H1 (cell line): ENCODE measurements at regions not wholly inside any gene's neighbourhood (a gene's known extent, or its start where the extent isn't known, plus 50 kb on each side); places are given as distances from the start of the nearest gene placed in this dataset.

Experiments
- CTCF ChIA-PET: fragments of 300-600 bp; sonication (Branson Sonifier 250); formaldehyde crosslinking; loops from one replicate; lab custom pipeline; 2021; ENCODE audit not compliant: partially characterized antibody; lab: Charles Lee
- POLR2A ChIA-PET: fragments of 300-600 bp; sonication (Branson Sonifier 250); formaldehyde crosslinking; loops from one replicate; lab custom pipeline; 2021; ENCODE audit warnings: inconsistent platforms; ENCODE audit not compliant: partially characterized antibody; lab: Charles Lee
- DNase-seq, 2 experiments: peaks; one replicate each; pipeline versions ENCODE4 v3.0.0 to v3.0.0-alpha.2; 2010 to 2022; ENCODE audit warnings: low spot score in 2 of 2, low read depth in 1 of 2, mixed read lengths in 1 of 2
- FAIRE-seq: peaks from 2 replicates; lab custom pipeline; 2011; peaks lifted over from hg19 to GRCh38; lab: Jason Lieb, UNC
- H2AFZ ChIP-seq: 2 replicates; pipeline ENCODE4 v1.8.1; 2012; ENCODE audit warnings: low read length, inconsistent platforms
- H2AK5ac ChIP-seq: 2 replicates; pipeline ENCODE4 v1.6.1; 2013; ENCODE audit warnings: low read depth, low read length
- H2BK120ac ChIP-seq: replicated peaks from 2 replicates; pipeline ENCODE3; 2013; ENCODE audit warnings: low read depth, low read length, inconsistent platforms
- H2BK12ac ChIP-seq: 2 replicates; pipeline ENCODE4 v1.6.1; 2013; ENCODE audit warnings: low read depth, low read length
- H2BK15ac ChIP-seq: 2 replicates; pipeline ENCODE4 v1.6.1; 2013; ENCODE audit warnings: low read length
- H2BK20ac ChIP-seq: 2 replicates; pipeline ENCODE4 v1.6.1; 2013; ENCODE audit warnings: low read length
- H2BK5ac ChIP-seq: 2 replicates; pipeline ENCODE4 v1.6.1; 2013; ENCODE audit warnings: low read depth, low read length
- H3K14ac ChIP-seq: 2 replicates; pipeline ENCODE4 v1.6.1; 2013; ENCODE audit warnings: inconsistent platforms; ENCODE audit not compliant: insufficient read length
- H3K18ac ChIP-seq: 2 replicates; pipeline ENCODE4 v1.6.1; 2013; ENCODE audit warnings: low read length; ENCODE audit errors: extremely low read depth
- H3K23ac ChIP-seq: 2 replicates; pipeline ENCODE4 v1.6.1; 2013; ENCODE audit warnings: inconsistent platforms; ENCODE audit not compliant: insufficient read length
- H3K23me2 ChIP-seq: 2 replicates; pipeline ENCODE4 v1.6.1; 2013; ENCODE audit warnings: low read depth, low read length
- H3K27ac ChIP-seq: 2 replicates; pipeline ENCODE4 v1.6.1; 2011; ENCODE audit warnings: low read depth, low read length, inconsistent platforms
- H3K27me3 ChIP-seq, 4 experiments: replicated peaks in 1 of 4; 1 replicate in 1 of 4; 2 replicates in 3 of 4; pipeline versions ENCODE4 v1.6.1 to v1.8.1; 2011 to 2013; ENCODE audit warnings: low read length in 3 of 4, mild to moderate bottlenecking in 3 of 4, inconsistent platforms in 2 of 4, mixed read lengths in 2 of 4, moderate library complexity in 1 of 4; ENCODE audit not compliant: control insufficient read depth in 3 of 4, insufficient read depth in 3 of 4; ENCODE audit errors: extremely low read depth in 1 of 4
- H3K36me3 ChIP-seq, 4 experiments: 2 replicates each; pipeline versions ENCODE4 v1.6.1 to v1.8.1; 2011 to 2013; ENCODE audit warnings: mild to moderate bottlenecking in 4 of 4, low read length in 3 of 4, moderate library complexity in 2 of 4, control low read depth in 1 of 4, inconsistent platforms in 1 of 4; ENCODE audit not compliant: insufficient read depth in 4 of 4, control insufficient read depth in 2 of 4
- H3K4ac ChIP-seq: replicated peaks from 2 replicates; pipeline ENCODE3; 2013; ENCODE audit warnings: low read length, low read depth, mixed read lengths, inconsistent platforms; ENCODE audit not compliant: insufficient read length
- H3K4me1 ChIP-seq, 4 experiments: replicated peaks in 1 of 4; 1 replicate in 1 of 4; 2 replicates in 3 of 4; pipeline versions ENCODE4 v1.6.1 to v1.8.1; 2011 to 2013; ENCODE audit warnings: low read length in 3 of 4, inconsistent platforms in 2 of 4, mixed read lengths in 1 of 4; ENCODE audit not compliant: insufficient read depth in 4 of 4, control insufficient read depth in 3 of 4
- H3K4me2 ChIP-seq, 2 experiments: 2 replicates each; pipeline versions ENCODE4 v1.6.1 to v1.8.1; 2011 to 2013; ENCODE audit warnings: low read depth in 2 of 2, low read length in 2 of 2, control low read depth in 1 of 2, inconsistent platforms in 1 of 2, mild to moderate bottlenecking in 1 of 2; ENCODE audit not compliant: insufficient read depth in 1 of 2
- H3K4me3 ChIP-seq, 4 experiments: fragments of 200-600, 300-600 bp in 1 of 4; sonication (generic), shearing (Covaris generic), sonication (Bioruptor Twin) in 1 of 4; 2 replicates each; pipeline versions ENCODE4 v1.5.1 to v1.8.1; 2011 to 2016; ENCODE audit warnings: low read length in 4 of 4, low read depth in 3 of 4, control low read depth in 2 of 4, inconsistent platforms in 2 of 4, mild to moderate bottlenecking in 2 of 4, mixed read lengths in 1 of 4, moderate library complexity in 1 of 4; ENCODE audit not compliant: insufficient read depth in 2 of 4; ENCODE audit errors: extremely low read depth in 1 of 4
- H3K56ac ChIP-seq: replicated peaks from 2 replicates; pipeline ENCODE3; 2013; ENCODE audit warnings: low read depth, mild to moderate bottlenecking, mixed read lengths, low read length, inconsistent platforms; ENCODE audit not compliant: insufficient read length
- H3K79me1 ChIP-seq: 2 replicates; pipeline ENCODE4 v1.6.1; 2013; ENCODE audit warnings: low read depth, low read length, control low read depth
- H3K79me2 ChIP-seq, 2 experiments: 2 replicates each; pipeline versions ENCODE4 v1.6.1 to v1.8.1; 2012 to 2013; ENCODE audit warnings: low read length in 2 of 2, mild to moderate bottlenecking in 2 of 2, inconsistent platforms in 1 of 2; ENCODE audit not compliant: insufficient read depth in 2 of 2, control insufficient read depth in 1 of 2
- H3K9ac ChIP-seq, 4 experiments: replicated peaks in 1 of 4; 1 replicate in 1 of 4; 2 replicates in 3 of 4; pipeline versions ENCODE4 v1.6.1 to v1.8.1; 2011 to 2013; ENCODE audit warnings: low read depth in 3 of 4, low read length in 3 of 4, control low read depth in 2 of 4, mild to moderate bottlenecking in 2 of 4, moderate library complexity in 2 of 4, inconsistent platforms in 1 of 4; ENCODE audit errors: extremely low read depth in 1 of 4
- H3K9me3 ChIP-seq, 2 experiments: 2 replicates each; pipeline versions ENCODE4 v1.6.1 to v1.8.1; 2012 to 2013; ENCODE audit warnings: mild to moderate bottlenecking in 2 of 2, moderate library complexity in 2 of 2, control low read depth in 1 of 2, inconsistent platforms in 1 of 2, low read depth in 1 of 2, low read length in 1 of 2, mixed read lengths in 1 of 2; ENCODE audit not compliant: insufficient read depth in 2 of 2
- H4K20me1 ChIP-seq, 2 experiments: replicated peaks in 1 of 2; 2 replicates each; pipeline versions ENCODE3 to v1.8.1; 2011 to 2013; ENCODE audit warnings: inconsistent platforms in 2 of 2, low read length in 2 of 2, mild to moderate bottlenecking in 1 of 2; ENCODE audit not compliant: insufficient read depth in 2 of 2, control insufficient read depth in 1 of 2
- H4K5ac ChIP-seq: 2 replicates; pipeline ENCODE4 v1.6.1; 2013; ENCODE audit warnings: low read length, low read depth, mixed read lengths, inconsistent platforms; ENCODE audit not compliant: insufficient read length
- H4K8ac ChIP-seq: 2 replicates; pipeline ENCODE4 v1.8.0; 2013; ENCODE audit warnings: mild to moderate bottlenecking, moderate library complexity, low read length, inconsistent platforms; ENCODE audit not compliant: insufficient read depth; ENCODE audit errors: extremely low read depth
- H4K91ac ChIP-seq: replicated peaks from 2 replicates; pipeline ENCODE3; 2013; ENCODE audit warnings: low read length, mixed read lengths, inconsistent platforms; ENCODE audit not compliant: insufficient read length
- CREB1 ChIP-seq: IDR thresholded peaks from 2 replicates; pipeline ENCODE4 v1.6.1; 2012; ENCODE audit warnings: inconsistent platforms
- CTBP2 ChIP-seq: IDR thresholded peaks from 2 replicates; pipeline ENCODE4 v1.7.0; 2011; ENCODE audit warnings: borderline replicate concordance, mild to moderate bottlenecking, moderate library complexity, mixed read lengths, low read length; ENCODE audit not compliant: insufficient read depth, insufficient read length
- EZH2 ChIP-seq: fragments of 200-600 bp; sonication (generic); IDR thresholded peaks from 2 replicates; pipeline ENCODE4 v1.7.1; 2012; ENCODE audit warnings: low read depth, mild to moderate bottlenecking, moderate library complexity, low read length, inconsistent platforms; ENCODE audit not compliant: severe bottlenecking
- FOSL1 ChIP-seq: IDR thresholded peaks from 2 replicates; pipeline ENCODE4 v1.6.1; 2011; ENCODE audit warnings: mild to moderate bottlenecking, low read depth, low read length, moderate library complexity; ENCODE audit not compliant: insufficient read depth
- GTF2F1 ChIP-seq: IDR thresholded peaks from 2 replicates; pipeline ENCODE4 v1.6.1; 2012; ENCODE audit warnings: low read depth, low read length, improper control_type of control experiment, borderline replicate concordance
- HDAC6 ChIP-seq: IDR thresholded peaks from one replicate; pipeline ENCODE4 v1.7.1; 2012; ENCODE audit warnings: low read depth, mild to moderate bottlenecking, inconsistent platforms, low read length, moderate library complexity
- KDM4A ChIP-seq: IDR thresholded peaks from one replicate; pipeline ENCODE4 v1.7.1; 2012; ENCODE audit warnings: low read depth, mild to moderate bottlenecking, moderate library complexity, low read length, inconsistent platforms; ENCODE audit not compliant: severe bottlenecking
- POLR2A ChIP-seq, 2 experiments: IDR thresholded peaks; 1 replicate in 1 of 2; 2 replicates in 1 of 2; pipeline ENCODE4 v1.6.1; 2011; ENCODE audit warnings: low read depth in 2 of 2, low read length in 2 of 2, mild to moderate bottlenecking in 2 of 2; ENCODE audit errors: control extremely low read depth in 1 of 2
- RNF2 ChIP-seq: fragments of 200-900, 300-1000 bp; sonication (generic); IDR thresholded peaks from 2 replicates; pipeline ENCODE4 v1.7.1; 2016; ENCODE audit warnings: borderline replicate concordance, low read depth, mild to moderate bottlenecking, antibody characterized with exemption, low read length; ENCODE audit not compliant: poor library complexity, severe bottlenecking; ENCODE audit errors: missing control alignments
- SP1 ChIP-seq: IDR thresholded peaks from 2 replicates; pipeline ENCODE4 v1.6.1; 2011; ENCODE audit warnings: low read depth, low read length
- TAF7 ChIP-seq: optimal IDR thresholded peaks from 2 replicates; pipeline ENCODE3; 2011; ENCODE audit warnings: low read depth, mild to moderate bottlenecking, inconsistent platforms, low read length, moderate library complexity, borderline replicate concordance
- TBP ChIP-seq: IDR thresholded peaks from 2 replicates; pipeline ENCODE4 v1.6.1; 2011; ENCODE audit warnings: low read depth, low read length, improper control_type of control experiment
- YY1 ChIP-seq: IDR thresholded peaks from 2 replicates; pipeline ENCODE4 v1.6.1; 2011; ENCODE audit warnings: low read depth, mild to moderate bottlenecking, low read length
- WGBS, 2 experiments: shearing (Covaris generic) in 1 of 2; methylation state at CpG; one replicate each; pipeline versions ENCODE4 v1.1.6 to v1.1.7; 2013 to 2015; ENCODE audit warnings: low lambda C conversion rate in 2 of 2, mixed read lengths in 2 of 2, inconsistent platforms in 1 of 2, low coverage in 1 of 2, missing lambda C conversion rate in 1 of 2; ENCODE audit not compliant: insufficient replicate concordance in 2 of 2, insufficient coverage in 1 of 2, insufficient read length in 1 of 2; ENCODE audit errors: extremely low coverage in 1 of 2, missing lambda C conversion rate in 1 of 2; 5-methylcytosine and 5-hydroxymethylcytosine counted together
- TF ChIP-seq, protein P1 (sequence below): IDR thresholded peaks from 2 replicates; pipeline ENCODE4 v1.6.1; 2012; ENCODE audit warnings: inconsistent platforms

GRCh38 chr1:84750110-84750730 is 60.0 kb upstream of the SSX2IP start:
- Histone ChIP-seq H2BK20ac (no peak overlapping the region), H3K9me3 (no peaks in the 10 kb centered on the region), H3K36me3 (no peaks in the 10 kb centered on the region), H2BK120ac (no peak overlapping the region), H3K14ac (no peak overlapping the region), H3K23ac (no peak overlapping the region), H4K91ac (no peak overlapping the region), H3K4me3 (no peak overlapping the region), H3K9ac (no peak overlapping the region), H2BK15ac (no peak overlapping the region), H2BK12ac (no peak overlapping the region), H3K4me2 (no peak overlapping the region), H3K23me2 (no peaks in the 10 kb centered on the region), H2AK5ac (no peak overlapping the region), H3K18ac (no peak overlapping the region), H2BK5ac (no peak overlapping the region), H3K27ac (no peak overlapping the region), H3K56ac (no peak overlapping the region), H4K8ac (no peak overlapping the region), H3K4me1 (peaks cover 0 to 7% (median 0%) of the 10 kb centered on the region in 4 experiments; a peak in 3 of 7 replicates), H3K27me3 (no peaks in the 10 kb centered on the region), H4K5ac (no peak overlapping the region), H3K4ac (no peak overlapping the region), H2AFZ (no peak overlapping the region), H3K79me1 (no peaks in the 10 kb centered on the region), H3K79me2 (no peaks in the 10 kb centered on the region), H4K20me1 (no peaks in the 10 kb centered on the region)
- 83% methylated on average over 6 of the region's 6 CpGs; no CpG with 5 or more reads in 1 of the 2 experiments for WGBS, 2 experiments
- ChIA-PET CTCF (interaction anchor here (1.0 to 3.8 kb wide), 10 partner anchors 8 to 178 kb away, joined by 3 to 14 read pairs (median 4); no protein-coding TSS in a partner anchor), POLR2A (no interaction called here)
- FAIRE-seq (no peak), DNase-seq (no peak)
- TF ChIP-seq HDAC6, result no peak
- no peak for TF ChIP-seq CTBP2
- no peak for TF ChIP-seq POLR2A (IDR thresholded peaks at IDR 0.05; ENCODE audit: control extremely low read depth in 1 of 2, low read depth in 2 of 2, low read length in 2 of 2)
- no peak for TF ChIP-seq TAF7
- no peak for TF ChIP-seq GTF2F1
- TF ChIP-seq TBP, result no peak
- TF ChIP-seq, protein P1, sequence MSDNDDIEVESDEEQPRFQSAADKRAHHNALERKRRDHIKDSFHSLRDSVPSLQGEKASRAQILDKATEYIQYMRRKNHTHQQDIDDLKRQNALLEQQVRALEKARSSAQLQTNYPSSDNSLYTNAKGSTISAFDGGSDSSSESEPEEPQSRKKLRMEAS, result no peak
- no peak for TF ChIP-seq YY1
- no peak for TF ChIP-seq CREB1
- TF ChIP-seq RNF2, result no peak
- no peak for TF ChIP-seq SP1
- TF ChIP-seq FOSL1, result no peak
- TF ChIP-seq EZH2, result no peak
- TF ChIP-seq KDM4A, result no peak
